RWPE2 (cell line): ENCODE measurements at regions not wholly inside any gene's neighbourhood (a gene's known extent, or its start where the extent isn't known, plus 50 kb on each side); places are given as distances from the start of the nearest gene placed in this dataset.
A peak's percentile ranks its signal among the peaks of the same experiment; 100 is the strongest.
"Not testable (repeated sequence)": the region's sequence is repeated elsewhere in the genome, so short reads cannot be mapped to it uniquely, and the experiment has no call there.

Experiments used
- ATAC-seq: fragments of 200-7000 bp; cut with Tn5 transposase; 3 replicates; pipeline ENCODE4 v1.9.1; 2021; ENCODE audit warnings: low read depth
- DNase-seq: peaks from one replicate; pipeline ENCODE4 v3.0.0-alpha.2; 2020; ENCODE audit warnings: low spot score
- H3K27ac ChIP-seq: fragments of 450-650 bp; 2 replicates; pipeline ENCODE4 v1.5.1; 2017; ENCODE audit warnings: mild to moderate bottlenecking; ENCODE audit not compliant: poor library complexity, severe bottlenecking
- H3K27me3 ChIP-seq: fragments of 250-450 bp; sonication (Bioruptor Pico); 2 replicates; pipeline ENCODE4 v1.5.1; 2021; ENCODE audit warnings: mild to moderate bottlenecking, moderate library complexity; ENCODE audit not compliant: insufficient read depth, poor library complexity, severe bottlenecking
- H3K36me3 ChIP-seq: fragments of 250-450 bp; sonication (Bioruptor Pico); 2 replicates; pipeline ENCODE4 v1.5.1; 2020; ENCODE audit warnings: low read depth, mild to moderate bottlenecking, moderate library complexity
- H3K4me1 ChIP-seq: fragments of 250-450 bp; sonication (Bioruptor Pico); 2 replicates; pipeline ENCODE4 v1.5.1; 2021; ENCODE audit warnings: mild to moderate bottlenecking, moderate library complexity; ENCODE audit not compliant: insufficient read depth, poor library complexity, severe bottlenecking
- H3K4me3 ChIP-seq: fragments of 250-450 bp; sonication (Bioruptor Pico); 2 replicates; pipeline ENCODE4 v1.5.1; 2021; ENCODE audit warnings: mild to moderate bottlenecking, moderate library complexity; ENCODE audit not compliant: severe bottlenecking
- H3K9me3 ChIP-seq: fragments of 250-450 bp; sonication (Bioruptor Pico); 2 replicates; pipeline ENCODE4 v1.5.1; 2021; ENCODE audit warnings: mild to moderate bottlenecking, moderate library complexity; ENCODE audit not compliant: severe bottlenecking
- CTCF ChIP-seq: fragments of 450-650 bp; IDR thresholded peaks from one replicate; pipeline ENCODE4 v1.5.1; 2017; ENCODE audit warnings: mild to moderate bottlenecking, moderate library complexity; ENCODE audit not compliant: poor library complexity, severe bottlenecking

- Histone ChIP-seq H3K27me3 (no peaks in the 10 kb centered on the region), H3K9me3 (no peaks in the 10 kb centered on the region), H3K27ac (no peak overlapping the region), H3K4me3 (no peak overlapping the region), H3K36me3 (no peaks in the 10 kb centered on the region), H3K4me1 (peaks cover 3% of the 10 kb centered on the region)
- TF ChIP-seq CTCF, result no peak
- DNase-seq (peak; percentile 76), ATAC-seq (peak; percentile 99)
These were observed 383.2 kb upstream of the CCL2 start for GRCh38 chr17:33871720-33872540.

GRCh38 chr17:33873201-33873617 lies 381.9 kb upstream of the CCL2 start:
- Histone ChIP-seq H3K4me3 (no peak overlapping the region), H3K36me3 (no peaks in the 10 kb centered on the region), H3K9me3 (no peaks in the 10 kb centered on the region), H3K27ac (no peak overlapping the region), H3K27me3 (no peaks in the 10 kb centered on the region), H3K4me1 (peaks cover 3% of the 10 kb centered on the region)
- no peak for DNase-seq
- no peak for ATAC-seq
- TF ChIP-seq CTCF, result no peak

GRCh38 chr17:33874617-33875060 lies 380.4 kb upstream of the CCL2 start:
- no peak overlapping the region for H3K27ac ChIP-seq
- H3K4me1 ChIP-seq, result peaks cover 3% of the 10 kb centered on the region
- no peaks in the 10 kb centered on the region for H3K27me3 ChIP-seq
- no peak for TF ChIP-seq CTCF
- ATAC-seq (no peak), DNase-seq (no peak)
- no peaks in the 10 kb centered on the region for H3K9me3 ChIP-seq
- no peak overlapping the region for H3K4me3 ChIP-seq
- H3K36me3 ChIP-seq, result no peaks in the 10 kb centered on the region

DNA sequence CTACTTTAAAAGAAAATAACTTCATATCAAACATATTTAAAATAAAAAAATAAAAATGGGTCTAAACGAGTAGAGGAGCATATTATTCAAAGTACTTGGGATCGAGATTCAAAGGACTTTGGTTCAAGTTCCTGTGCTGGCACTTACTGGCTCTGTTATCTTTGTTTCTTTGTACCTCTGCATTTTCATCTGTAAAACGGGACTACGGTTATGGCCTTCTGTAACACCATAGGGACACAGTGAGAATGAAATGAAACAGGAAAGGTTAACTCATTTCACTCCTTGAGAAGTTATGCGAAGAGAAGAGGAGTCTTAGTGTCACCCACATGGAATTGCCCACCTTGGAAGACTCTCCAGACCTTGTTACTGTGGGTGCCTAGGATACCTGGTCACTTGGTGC lies 379.1 kb upstream of the CCL2 start:
- no peaks in the 10 kb centered on the region for H3K9me3 ChIP-seq
- H3K4me1 ChIP-seq, result peaks cover 3% of the 10 kb centered on the region
- DNase-seq (no peak), ATAC-seq (no peak)
- TF ChIP-seq CTCF, result no peak
- no peak overlapping the region for H3K4me3 ChIP-seq
- H3K27me3 ChIP-seq, result no peaks in the 10 kb centered on the region
- H3K36me3 ChIP-seq, result no peaks in the 10 kb centered on the region
- H3K27ac ChIP-seq, result no peak overlapping the region

DNA sequence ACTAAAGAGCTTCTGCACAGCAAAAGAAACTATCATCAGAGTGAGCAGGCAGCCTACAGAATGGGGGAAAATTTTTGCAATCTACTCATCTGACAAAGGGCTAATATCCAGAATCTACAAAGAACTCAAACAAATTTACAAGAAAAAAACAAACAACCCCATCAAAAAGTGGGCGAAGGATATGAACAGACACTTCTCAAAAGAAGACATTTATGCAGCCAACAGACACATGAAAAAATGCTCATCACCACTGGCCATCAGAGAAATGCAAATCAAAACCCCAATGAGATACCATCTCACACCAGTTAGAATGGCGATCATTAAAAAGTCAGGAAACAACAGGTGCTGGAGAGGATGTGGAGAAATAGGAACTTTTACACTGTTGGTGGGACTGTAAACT lies 372.8 kb upstream of the CCL2 start:
- not testable (repeated sequence) for H3K27ac ChIP-seq, H3K4me3 ChIP-seq, DNase-seq, H3K4me1 ChIP-seq, ATAC-seq, H3K27me3 ChIP-seq, H3K9me3 ChIP-seq, H3K36me3 ChIP-seq

DNA sequence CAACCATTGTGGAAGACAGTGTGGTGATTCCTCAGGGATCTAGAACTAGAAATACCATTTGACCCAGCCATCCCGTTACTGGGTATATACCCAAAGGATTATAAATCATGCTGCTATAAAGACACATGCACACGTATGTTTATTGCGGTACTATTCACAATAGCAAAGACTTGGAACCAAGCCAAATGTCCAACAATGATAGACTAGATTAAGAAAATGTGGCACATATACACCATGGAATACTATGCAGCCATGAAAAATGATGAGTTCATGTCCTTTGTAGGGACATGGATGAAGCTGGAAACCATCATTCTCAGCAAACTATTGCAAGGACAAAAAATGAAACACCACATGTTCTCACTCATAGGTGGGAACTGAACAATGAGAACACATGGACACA lies 372.4 kb upstream of the CCL2 start:
- not testable (repeated sequence) for H3K4me3 ChIP-seq, H3K27me3 ChIP-seq, DNase-seq, H3K9me3 ChIP-seq, H3K36me3 ChIP-seq, H3K27ac ChIP-seq, H3K4me1 ChIP-seq, ATAC-seq
